Vagina (tissue), 2 donors: ENCODE measurements at regions not wholly inside any gene's neighbourhood (a gene's known extent, or its start where the extent isn't known, plus 50 kb on each side); places are given as distances from the start of the nearest gene placed in this dataset.

ENCODE experiments used
- POLR2A ChIP-seq, 2 donors: fragments of 450-650 bp; IDR thresholded peaks; one replicate each; pipeline ENCODE4 v1.6.1; 2017; ENCODE audit warnings: antibody characterized with exemption in 2 of 2, mild to moderate bottlenecking in 2 of 2, moderate library complexity in 2 of 2
- TF ChIP-seq, protein P1 (sequence below), 3 experiments: fragments of 450-650 bp in 2 of 3; fragments of 200-600 bp in 1 of 3; sonication (generic) in 1 of 3; IDR thresholded peaks; one replicate each; pipeline ENCODE4 v1.5.1; 2017 to 2019; ENCODE audit warnings: antibody characterized with exemption in 3 of 3, mild to moderate bottlenecking in 2 of 3, moderate library complexity in 2 of 3

DNA sequence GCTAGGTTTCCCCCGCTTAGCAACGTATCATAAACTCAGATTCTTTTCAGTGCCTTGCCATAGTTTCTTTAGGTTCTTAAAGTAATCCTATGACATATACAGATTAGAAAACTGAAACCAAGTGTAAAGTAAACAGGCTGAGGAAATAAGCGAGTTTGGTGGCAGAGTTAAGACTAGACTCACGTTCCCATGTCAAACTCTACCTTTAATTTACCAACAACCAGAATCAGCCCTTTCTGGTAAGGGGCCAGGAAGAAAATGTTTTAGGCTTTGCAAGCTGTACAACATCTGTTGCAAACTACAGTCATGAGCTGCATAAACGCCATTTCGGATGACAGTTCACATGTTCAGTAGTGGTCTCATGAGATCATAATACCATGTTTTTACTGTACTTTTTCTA is 128.0 kb upstream of the PRICKLE2 start:
- TF ChIP-seq, protein P1, sequence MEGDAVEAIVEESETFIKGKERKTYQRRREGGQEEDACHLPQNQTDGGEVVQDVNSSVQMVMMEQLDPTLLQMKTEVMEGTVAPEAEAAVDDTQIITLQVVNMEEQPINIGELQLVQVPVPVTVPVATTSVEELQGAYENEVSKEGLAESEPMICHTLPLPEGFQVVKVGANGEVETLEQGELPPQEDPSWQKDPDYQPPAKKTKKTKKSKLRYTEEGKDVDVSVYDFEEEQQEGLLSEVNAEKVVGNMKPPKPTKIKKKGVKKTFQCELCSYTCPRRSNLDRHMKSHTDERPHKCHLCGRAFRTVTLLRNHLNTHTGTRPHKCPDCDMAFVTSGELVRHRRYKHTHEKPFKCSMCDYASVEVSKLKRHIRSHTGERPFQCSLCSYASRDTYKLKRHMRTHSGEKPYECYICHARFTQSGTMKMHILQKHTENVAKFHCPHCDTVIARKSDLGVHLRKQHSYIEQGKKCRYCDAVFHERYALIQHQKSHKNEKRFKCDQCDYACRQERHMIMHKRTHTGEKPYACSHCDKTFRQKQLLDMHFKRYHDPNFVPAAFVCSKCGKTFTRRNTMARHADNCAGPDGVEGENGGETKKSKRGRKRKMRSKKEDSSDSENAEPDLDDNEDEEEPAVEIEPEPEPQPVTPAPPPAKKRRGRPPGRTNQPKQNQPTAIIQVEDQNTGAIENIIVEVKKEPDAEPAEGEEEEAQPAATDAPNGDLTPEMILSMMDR (IDR thresholded peaks at IDR 0.05): no peak
- TF ChIP-seq POLR2A (IDR thresholded peaks at IDR 0.05): no peak
